Upper lobe of left lung (tissue), 4 donors: ENCODE measurements at regions not wholly inside any gene's neighbourhood (a gene's known extent, or its start where the extent isn't known, plus 50 kb on each side); places are given as distances from the start of the nearest gene placed in this dataset.

ENCODE experiments used
- EP300 ChIP-seq, 4 donors: sonication (generic); formaldehyde crosslinking; IDR thresholded peaks; one replicate each; pipeline ENCODE4 v1.5.1; 2017; ENCODE audit warnings: antibody characterized with exemption in 4 of 4, control low read depth in 2 of 4
- POLR2A ChIP-seq, 4 donors: fragments of 450-650 bp; IDR thresholded peaks; one replicate each; pipeline ENCODE4 v1.5.1; 2016 to 2017; ENCODE audit warnings: antibody characterized with exemption in 4 of 4, mild to moderate bottlenecking in 2 of 4

GRCh38 chr7:22008683-22009082 is 63.0 kb upstream of the CDCA7L start:
- no peak for TF ChIP-seq EP300 (IDR thresholded peaks at IDR 0.05)
- no peak for TF ChIP-seq POLR2A (IDR thresholded peaks at IDR 0.05)
